Endothelial cell of umbilical vein (primary cell): ENCODE measurements at regions not wholly inside any gene's neighbourhood (a gene's known extent, or its start where the extent isn't known, plus 50 kb on each side); places are given as distances from the start of the nearest gene placed in this dataset.

Source experiments
- BruUV-seq: library from RNA; stranded (reverse); fragments of 400-500 nt; replicated peaks from 2 replicates; lab custom pipeline; 2021; lab: Mats Ljungman, UMichigan
- CTCF ChIA-PET: fragments of 300-600, 350-600 bp; sonication (Branson Sonifier 250); formaldehyde crosslinking; loops from one replicate; lab custom pipeline; 2021; ENCODE audit warnings: antibody characterized with exemption, inconsistent platforms; lab: Charles Lee
- POLR2A ChIA-PET: fragments of 300-600, 350-600 bp; sonication (Branson Sonifier 250); formaldehyde crosslinking; loops from one replicate; lab custom pipeline; 2021; ENCODE audit warnings: antibody characterized with exemption, inconsistent platforms; lab: Charles Lee
- DNase-seq: peaks from one replicate; pipeline ENCODE4 v3.0.0-alpha.2; 2011; ENCODE audit warnings: low read depth, low spot score
- FAIRE-seq: peaks from 2 replicates; lab custom pipeline; 2011; peaks lifted over from hg19 to GRCh38; lab: Jason Lieb, UNC
- H2AFZ ChIP-seq: 2 replicates; pipeline ENCODE4 v1.6.0; 2012; ENCODE audit warnings: low read depth, low read length, control low read depth, inconsistent platforms
- H3K27ac ChIP-seq: 2 replicates; pipeline ENCODE4 v1.5.1; 2011; ENCODE audit warnings: low read depth, mild to moderate bottlenecking, control low read depth, low read length, moderate library complexity; ENCODE audit not compliant: insufficient read depth
- H3K27me3 ChIP-seq, 2 experiments: 2 replicates each; pipeline versions ENCODE4 v1.6.0 to v1.6.1; 2011; ENCODE audit warnings: low read length in 2 of 2, mixed read lengths in 1 of 2; ENCODE audit not compliant: control insufficient read depth in 2 of 2, insufficient read depth in 2 of 2
- H3K36me3 ChIP-seq, 2 experiments: 2 replicates in 1 of 2; 3 replicates in 1 of 2; pipeline ENCODE4 v1.5.1; 2011; ENCODE audit warnings: low read length in 2 of 2, mild to moderate bottlenecking in 1 of 2, moderate library complexity in 1 of 2; ENCODE audit not compliant: control insufficient read depth in 2 of 2, insufficient read depth in 2 of 2; ENCODE audit errors: extremely low read depth in 1 of 2
- H3K4me1 ChIP-seq: 3 replicates; pipeline ENCODE4 v1.5.1; 2011; ENCODE audit warnings: mild to moderate bottlenecking, low read length; ENCODE audit not compliant: control insufficient read depth, insufficient read depth; ENCODE audit errors: extremely low read depth
- H3K4me2 ChIP-seq: 2 replicates; pipeline ENCODE4 v1.6.1; 2011; ENCODE audit warnings: low read length, control low read depth, mixed read lengths; ENCODE audit not compliant: insufficient read depth
- H3K4me3 ChIP-seq, 3 experiments: fragments of 200-600 bp in 1 of 3; sonication (generic), shearing (Covaris generic) in 1 of 3; replicated peaks in 1 of 3; 2 replicates each; pipeline ENCODE4 v1.5.1; 2011 to 2016; ENCODE audit warnings: control low read depth in 3 of 3, low read length in 3 of 3, mild to moderate bottlenecking in 2 of 3, inconsistent platforms in 1 of 3, low read depth in 1 of 3, moderate library complexity in 1 of 3; ENCODE audit not compliant: insufficient read depth in 1 of 3
- H3K79me2 ChIP-seq: 2 replicates; pipeline ENCODE4 v1.6.0; 2012; ENCODE audit warnings: low read length, inconsistent platforms; ENCODE audit not compliant: control insufficient read depth, insufficient read depth
- H3K9ac ChIP-seq: replicated peaks from 2 replicates; pipeline ENCODE3; 2011; ENCODE audit warnings: low read length, control low read depth; ENCODE audit not compliant: insufficient read depth; ENCODE audit errors: extremely low read depth
- H3K9me1 ChIP-seq: replicated peaks from 3 replicates; pipeline ENCODE4 v1.6.0; 2011; ENCODE audit warnings: mild to moderate bottlenecking, low read length; ENCODE audit not compliant: control insufficient read depth, insufficient read depth; ENCODE audit errors: extremely low read depth
- H3K9me3 ChIP-seq: replicated peaks from 2 replicates; pipeline ENCODE4 v1.5.1; 2012; ENCODE audit warnings: low read length, inconsistent platforms; ENCODE audit not compliant: control insufficient read depth, insufficient read depth
- H4K20me1 ChIP-seq: replicated peaks from 2 replicates; pipeline ENCODE3; 2011; ENCODE audit warnings: mild to moderate bottlenecking, low read length; ENCODE audit not compliant: control insufficient read depth, insufficient read depth; ENCODE audit errors: extremely low read depth
- EZH2 ChIP-seq: IDR thresholded peaks from 2 replicates; pipeline ENCODE4 v1.6.1; 2012; ENCODE audit warnings: borderline replicate concordance, low read depth, mild to moderate bottlenecking, moderate library complexity, low read length, inconsistent platforms; ENCODE audit not compliant: severe bottlenecking
- FOS ChIP-seq: IDR thresholded peaks from 2 replicates; pipeline ENCODE4 v1.6.1; 2011; ENCODE audit warnings: mild to moderate bottlenecking, low read length, moderate library complexity, borderline replicate concordance; ENCODE audit not compliant: insufficient read depth
- GATA2 ChIP-seq: IDR thresholded peaks from 2 replicates; pipeline ENCODE4 v1.7.0; 2011; ENCODE audit warnings: low read depth, mild to moderate bottlenecking, moderate library complexity, mixed read lengths, low read length; ENCODE audit not compliant: insufficient read length, insufficient read depth
- JUN ChIP-seq: IDR thresholded peaks from 2 replicates; pipeline ENCODE4 v1.6.1; 2011; ENCODE audit warnings: borderline replicate concordance, low read depth; ENCODE audit not compliant: insufficient read length, insufficient read depth
- MYC ChIP-seq: IDR thresholded peaks from one replicate; pipeline ENCODE4 v1.6.1; 2011; ENCODE audit warnings: mild to moderate bottlenecking, low read depth, low read length
- POLR2A ChIP-seq: IDR thresholded peaks from 2 replicates; pipeline ENCODE4 v1.6.1; 2012; ENCODE audit warnings: low read depth, mild to moderate bottlenecking, control low read depth, low read length
- POLR2AphosphoS5 ChIP-seq: IDR thresholded peaks from 2 replicates; pipeline ENCODE4 v1.6.1; 2012; ENCODE audit warnings: low read depth, mild to moderate bottlenecking, control low read depth, low read length, moderate library complexity; ENCODE audit not compliant: insufficient read depth
- dilution Hi-C: fragments of 300-500 bp; cut with MboI; formaldehyde crosslinking; loops from one replicate; pipeline ENCODE4 v1.15.0; 2019; ENCODE audit warnings: low sequenced_read_pairs; ENCODE audit not compliant: extremely low pct_ligation_motif_present
- intact Hi-C: fragments of 100-400 bp; cut with micrococcal nuclease; formaldehyde crosslinking; loops from one replicate; pipeline ENCODE4 v1.10.0; 2022
- TF ChIP-seq, protein P1 (sequence below), 2 donors: IDR thresholded peaks; 1 replicate in 1 of 2; 2 replicates in 1 of 2; pipeline ENCODE4 v1.5.1; 2011; ENCODE audit warnings: low read length in 2 of 2, mild to moderate bottlenecking in 2 of 2, moderate library complexity in 2 of 2, control low read depth in 1 of 2, inconsistent platforms in 1 of 2, low read depth in 1 of 2; ENCODE audit not compliant: insufficient read depth in 1 of 2; ENCODE audit errors: extremely low read depth in 1 of 2
- TF ChIP-seq, protein P2 (sequence below): IDR thresholded peaks from 2 replicates; pipeline ENCODE4 v1.6.1; 2011; ENCODE audit not compliant: insufficient read depth, insufficient read length

DNA sequence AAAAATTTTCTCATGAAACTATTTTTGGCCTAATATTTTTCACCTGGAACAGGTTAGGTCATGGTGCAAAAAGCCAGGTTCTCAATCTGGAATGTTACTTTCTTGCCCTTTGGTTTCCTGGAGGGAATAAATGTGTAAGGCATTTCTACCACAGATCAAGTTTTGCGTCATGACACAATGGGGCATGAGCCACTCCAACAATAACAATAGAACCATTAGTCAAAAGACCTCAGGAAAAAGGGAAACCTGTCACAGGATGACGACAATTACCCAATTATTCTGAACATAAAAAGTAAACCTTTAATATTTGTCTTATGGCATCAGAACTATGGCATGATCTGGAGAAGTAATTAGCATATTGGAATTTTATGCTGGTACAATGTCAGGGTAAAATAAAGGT is 88.2 kb upstream of the HNRNPA3 start:
- Histone ChIP-seq H3K79me2 (no peaks in the 10 kb centered on the region), H3K27me3 (no peaks in the 10 kb centered on the region), H3K4me2 (no peak overlapping the region), H3K36me3 (no peaks in the 10 kb centered on the region), H3K27ac (no peak overlapping the region), H3K9me1 (no peaks in the 10 kb centered on the region), H3K9ac (no peak overlapping the region), H3K9me3 (no peaks in the 10 kb centered on the region), H4K20me1 (no peaks in the 10 kb centered on the region), H3K4me3 (no peak overlapping the region), H2AFZ (no peak overlapping the region), H3K4me1 (peaks cover 8% of the 10 kb centered on the region)
- BruUV-seq: no TSS peak
- DNase-seq (peak; percentile 79), FAIRE-seq (peak; percentile 47)
- intact Hi-C loops: loop anchor here (1.0 kb wide), 1 partner anchor 19 kb away; no protein-coding TSS in a partner anchor
- ChIA-PET POLR2A (no interaction called here), CTCF (interaction anchor here (1.5 kb wide), 1 partner anchor 10 kb away, joined by 4 read pairs; no protein-coding TSS in a partner anchor)
- TF ChIP-seq FOS (peak; percentile 56), JUN (peak; percentile 70), POLR2A (no peak), MYC (no peak), POLR2AphosphoS5 (peak; percentile 38)
- dilution Hi-C loops: no loop called here

DNA sequence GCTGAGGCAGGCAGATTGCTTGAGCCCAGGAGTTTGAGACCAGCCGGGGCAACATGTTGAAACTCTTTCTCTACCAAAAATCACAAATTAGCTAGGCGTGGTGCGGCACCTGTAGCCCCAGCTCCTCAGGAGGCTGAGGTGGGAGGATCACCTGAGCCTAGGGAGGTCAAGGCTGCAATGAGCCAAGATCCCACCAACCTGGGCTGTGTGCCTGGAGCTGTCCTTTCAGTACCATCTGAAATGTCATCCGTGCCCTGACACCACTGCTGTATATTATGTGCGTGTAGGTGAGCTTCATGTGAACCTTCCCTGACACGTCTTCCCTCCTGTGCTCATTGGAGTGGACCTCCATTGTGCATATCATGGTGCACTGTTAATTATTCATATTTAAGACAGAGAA is 84.8 kb upstream of the HNRNPA3 start:
- Histone ChIP-seq H3K9me3 (no peaks in the 10 kb centered on the region), H4K20me1 (no peaks in the 10 kb centered on the region), H3K27me3 (peaks cover 0 to 3% of the 10 kb centered on the region in 2 experiments), H3K79me2 (no peaks in the 10 kb centered on the region), H3K4me3 (no peak overlapping the region), H3K4me1 (no peaks in the 10 kb centered on the region), H3K27ac (no peak overlapping the region), H3K9me1 (no peaks in the 10 kb centered on the region), H3K9ac (no peak overlapping the region), H3K4me2 (no peak overlapping the region), H2AFZ (no peak overlapping the region), H3K36me3 (no peaks in the 10 kb centered on the region)
- no TSS peak for BruUV-seq
- FAIRE-seq (no peak), DNase-seq (no peak)
- dilution Hi-C loops: loop anchor here (25.0 kb wide), 2 partner anchors 466 to 566 kb away; no protein-coding TSS in a partner anchor
- POLR2A ChIA-PET: interaction anchor here (0.5 kb wide), 1 partner anchor 21 kb away, joined by 3 read pairs; no protein-coding TSS in a partner anchor
- CTCF ChIA-PET: interaction anchor here (1.6 to 2.4 kb wide), 2 partner anchors 12 to 21 kb away, joined by 5 to 8 read pairs; no protein-coding TSS in a partner anchor
- intact Hi-C loops: no loop called here
- TF ChIP-seq, protein P1, sequence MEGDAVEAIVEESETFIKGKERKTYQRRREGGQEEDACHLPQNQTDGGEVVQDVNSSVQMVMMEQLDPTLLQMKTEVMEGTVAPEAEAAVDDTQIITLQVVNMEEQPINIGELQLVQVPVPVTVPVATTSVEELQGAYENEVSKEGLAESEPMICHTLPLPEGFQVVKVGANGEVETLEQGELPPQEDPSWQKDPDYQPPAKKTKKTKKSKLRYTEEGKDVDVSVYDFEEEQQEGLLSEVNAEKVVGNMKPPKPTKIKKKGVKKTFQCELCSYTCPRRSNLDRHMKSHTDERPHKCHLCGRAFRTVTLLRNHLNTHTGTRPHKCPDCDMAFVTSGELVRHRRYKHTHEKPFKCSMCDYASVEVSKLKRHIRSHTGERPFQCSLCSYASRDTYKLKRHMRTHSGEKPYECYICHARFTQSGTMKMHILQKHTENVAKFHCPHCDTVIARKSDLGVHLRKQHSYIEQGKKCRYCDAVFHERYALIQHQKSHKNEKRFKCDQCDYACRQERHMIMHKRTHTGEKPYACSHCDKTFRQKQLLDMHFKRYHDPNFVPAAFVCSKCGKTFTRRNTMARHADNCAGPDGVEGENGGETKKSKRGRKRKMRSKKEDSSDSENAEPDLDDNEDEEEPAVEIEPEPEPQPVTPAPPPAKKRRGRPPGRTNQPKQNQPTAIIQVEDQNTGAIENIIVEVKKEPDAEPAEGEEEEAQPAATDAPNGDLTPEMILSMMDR (IDR thresholded peaks at IDR 0.05; ENCODE audit: extremely low read depth in 1 of 2, insufficient read depth in 1 of 2, low read depth in 1 of 2, low read length in 2 of 2): no peak
- TF ChIP-seq JUN (no peak), POLR2A (no peak), EZH2 (no peak), MYC (no peak), GATA2 (no peak), POLR2AphosphoS5 (no peak), FOS (no peak)
- TF ChIP-seq, protein P2, sequence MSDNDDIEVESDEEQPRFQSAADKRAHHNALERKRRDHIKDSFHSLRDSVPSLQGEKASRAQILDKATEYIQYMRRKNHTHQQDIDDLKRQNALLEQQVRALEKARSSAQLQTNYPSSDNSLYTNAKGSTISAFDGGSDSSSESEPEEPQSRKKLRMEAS: no peak
